Stimulated activated CD4-positive, alpha-beta T cell treated with anti-CD3 and anti-CD28 coated beads, Interleukin-2, amount 100 ng/mL, for 48 hours (primary cell): ENCODE measurements at regions not wholly inside any gene's neighbourhood (a gene's known extent, or its start where the extent isn't known, plus 50 kb on each side); places are given as distances from the start of the nearest gene placed in this dataset.
"Not testable (repeated sequence)": the region's sequence is repeated elsewhere in the genome, so short reads cannot be mapped to it uniquely, and the experiment has no call there.

Experiments used
- DNase-seq, 2 donors: peaks; one replicate each; pipeline ENCODE4 v3.0.0-alpha.2; 2020

DNA sequence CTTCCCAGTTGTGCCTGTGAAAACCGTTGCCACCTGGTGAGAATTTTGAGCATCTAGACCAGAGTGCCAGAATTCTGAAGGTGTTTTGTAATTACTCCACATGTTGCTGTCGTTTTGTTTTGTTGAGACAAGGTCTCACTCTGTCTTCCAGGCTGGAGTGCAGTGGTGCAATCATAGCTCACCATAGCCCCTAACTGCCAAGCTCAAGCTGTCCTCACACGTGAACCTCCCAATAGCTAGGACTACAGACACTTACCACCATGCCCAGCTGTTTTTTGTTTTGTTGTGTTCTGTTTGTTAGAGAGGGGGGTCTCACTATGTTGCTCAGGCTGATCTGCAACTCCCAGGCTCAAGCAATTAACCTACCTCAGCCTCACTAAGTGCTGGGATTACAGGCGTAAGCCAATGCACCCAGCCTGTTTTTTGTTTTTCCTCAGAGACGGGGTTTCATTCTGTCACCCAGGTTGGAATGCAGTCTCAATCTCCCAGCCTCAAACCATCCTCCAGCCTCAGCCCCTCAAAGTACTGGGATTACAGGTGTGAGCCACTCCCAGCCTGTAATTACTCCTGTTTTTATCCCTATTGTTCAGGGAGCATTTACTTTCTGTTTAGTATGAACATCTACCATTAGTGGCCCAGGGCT is 121.1 kb upstream of the DMRT1 start:
- no peak for DNase-seq

DNA sequence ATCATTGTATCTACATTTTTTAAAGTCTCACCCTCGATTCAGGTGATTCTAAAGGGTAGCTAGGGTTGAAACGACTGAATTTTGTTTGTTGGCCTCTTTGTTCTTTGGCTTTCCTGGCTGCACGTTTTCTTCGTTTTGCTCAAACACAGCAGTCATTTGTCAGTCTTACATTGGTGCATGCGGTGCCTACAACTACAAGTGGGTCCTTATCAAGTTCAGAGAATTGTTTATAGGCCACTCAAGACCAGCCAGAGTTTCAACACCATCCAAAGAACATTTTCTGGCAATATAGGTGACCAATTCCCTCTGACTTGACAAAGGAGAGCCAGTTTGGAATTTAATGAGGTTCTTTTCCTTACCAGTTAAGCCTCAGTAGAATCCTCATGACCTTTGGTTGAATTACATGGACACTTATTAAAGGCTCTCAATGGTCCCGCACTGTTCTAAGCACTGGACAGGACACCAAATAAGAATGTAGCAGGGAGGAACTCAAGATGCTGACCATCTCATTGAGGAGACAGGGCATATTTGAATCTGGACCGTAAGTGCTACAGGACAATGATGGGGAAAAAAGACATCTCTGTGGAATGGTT is 119.0 kb upstream of the DMRT1 start:
- no peak for DNase-seq

DNA sequence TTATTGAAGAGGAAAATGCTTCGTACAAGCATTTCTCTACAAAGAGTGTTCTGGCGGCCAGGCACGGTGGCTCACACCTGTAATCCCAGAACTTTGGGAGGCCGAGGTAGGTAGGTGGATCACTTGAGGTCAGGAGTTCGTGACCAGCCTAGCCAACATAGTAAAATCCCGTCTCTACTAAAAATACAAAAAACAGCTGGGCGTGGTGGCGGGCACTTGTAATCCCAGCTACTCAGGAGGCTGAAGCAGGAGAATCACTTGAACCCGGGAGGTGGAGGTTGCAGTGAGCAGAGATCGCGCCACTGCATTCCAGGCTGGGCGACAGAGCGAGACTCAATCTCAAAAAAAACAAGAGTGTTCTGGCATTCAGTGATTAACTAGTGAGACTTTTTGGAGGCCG is 117.0 kb upstream of the DMRT1 start:
- DNase-seq = not testable (repeated sequence)

DNA sequence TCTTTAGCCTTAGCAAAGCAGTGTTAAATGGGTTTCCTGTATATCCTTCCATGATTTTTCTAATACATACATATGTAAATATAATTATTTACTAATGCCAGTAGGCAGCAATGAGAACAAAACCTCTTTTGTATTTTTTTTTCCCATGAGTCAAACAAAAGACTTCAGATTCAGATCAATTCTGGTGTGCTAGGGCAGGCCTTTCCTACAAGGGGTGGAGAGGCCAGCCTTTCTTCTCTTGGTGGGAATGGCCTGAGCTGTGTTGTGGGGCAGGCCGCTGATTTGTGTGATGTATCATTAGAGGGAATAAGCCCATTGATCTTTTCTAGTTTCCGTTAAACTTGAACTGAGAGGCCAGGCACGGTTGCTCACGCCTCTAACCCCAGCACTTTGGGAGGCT is 115.5 kb upstream of the DMRT1 start:
- no peak for DNase-seq

DNA sequence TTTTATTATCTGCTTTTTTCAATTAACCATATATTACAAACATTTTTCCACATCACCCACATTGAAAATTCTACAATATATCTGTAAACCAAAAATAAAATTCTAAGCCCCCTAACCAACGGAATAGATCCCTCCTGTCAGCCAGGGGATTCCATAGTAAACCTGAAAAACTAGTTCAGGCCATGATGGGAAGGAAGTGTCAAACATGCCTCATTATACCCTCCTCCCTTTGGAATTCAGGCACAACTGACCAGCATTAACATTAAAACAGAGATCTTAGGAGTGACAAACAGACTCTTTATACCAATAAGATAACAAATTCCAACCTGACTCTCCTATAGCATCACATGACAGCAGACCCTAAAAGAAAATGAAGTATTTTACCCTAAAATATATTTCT is 113.7 kb upstream of the DMRT1 start:
- DNase-seq = no peak

DNA sequence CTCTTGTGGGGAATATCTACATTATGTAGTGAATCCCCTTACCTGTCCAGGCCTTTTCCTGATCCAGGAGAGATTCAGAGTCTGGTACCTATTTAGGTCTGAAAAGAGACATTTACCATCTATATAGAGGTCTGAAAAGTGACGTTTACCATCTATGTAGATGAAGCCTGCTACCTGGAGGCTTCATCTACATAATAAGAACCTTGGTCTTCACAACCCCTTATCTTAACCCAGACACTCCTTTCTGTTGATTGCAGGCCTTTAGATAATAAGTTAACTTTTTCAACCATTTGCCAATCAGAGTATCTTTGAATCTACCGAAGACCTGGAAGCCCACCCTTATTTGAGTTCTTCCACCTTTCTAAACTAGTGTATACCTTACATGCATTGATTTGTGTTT is 113.0 kb upstream of the DMRT1 start:
- DNase-seq = no peak

DNA sequence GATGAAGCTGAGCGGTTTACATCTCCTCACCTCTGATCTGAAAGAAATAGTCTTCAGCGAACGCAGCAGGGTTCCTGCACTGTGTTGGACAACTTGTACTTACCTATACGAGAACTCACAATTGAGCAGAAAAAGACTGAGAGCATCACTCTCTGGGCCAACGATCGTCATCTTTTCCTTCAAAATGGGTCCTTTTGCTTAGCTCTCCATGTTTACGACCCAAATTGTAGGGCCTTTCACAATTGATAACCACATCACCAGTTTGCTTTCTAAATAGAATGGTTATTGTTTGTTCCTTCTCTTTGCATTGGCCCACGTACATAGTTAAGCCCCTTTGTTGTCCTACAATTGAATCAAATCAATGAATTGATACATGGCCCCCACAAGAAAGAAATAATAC is 110.0 kb upstream of the DMRT1 start:
- no peak for DNase-seq

DNA sequence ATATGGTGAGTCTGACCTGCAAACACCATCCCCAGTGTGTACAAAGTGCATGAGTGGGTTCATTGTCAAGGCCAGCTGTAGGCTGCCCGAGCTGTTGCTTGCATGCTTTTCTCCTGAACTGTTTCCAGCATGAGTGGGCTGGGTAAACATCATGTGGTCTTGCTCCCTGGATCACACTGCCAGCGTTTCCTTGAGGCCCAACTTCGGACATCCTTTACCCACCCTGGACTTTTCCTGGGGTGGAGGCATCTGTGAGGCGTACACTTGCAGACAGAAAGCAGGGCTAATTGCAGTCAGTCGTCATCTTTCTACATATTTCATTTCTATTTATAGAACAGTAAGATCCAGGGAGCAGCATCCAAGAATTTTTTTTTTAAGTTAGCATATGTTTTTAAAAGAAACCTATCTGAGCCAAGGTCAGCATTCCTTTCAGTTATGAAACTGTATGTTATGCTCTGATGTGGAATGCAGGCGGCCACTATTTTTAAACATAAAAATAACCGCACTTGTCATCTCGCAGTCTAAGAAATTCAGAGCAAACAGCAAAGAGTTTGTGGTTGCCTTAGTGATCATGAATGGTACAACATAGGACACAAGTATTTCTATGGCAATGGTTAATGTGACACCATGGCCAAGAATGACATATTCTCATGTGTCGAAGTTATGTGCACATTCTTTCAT is 106.5 kb upstream of the DMRT1 start:
- DNase-seq = no peak

DNA sequence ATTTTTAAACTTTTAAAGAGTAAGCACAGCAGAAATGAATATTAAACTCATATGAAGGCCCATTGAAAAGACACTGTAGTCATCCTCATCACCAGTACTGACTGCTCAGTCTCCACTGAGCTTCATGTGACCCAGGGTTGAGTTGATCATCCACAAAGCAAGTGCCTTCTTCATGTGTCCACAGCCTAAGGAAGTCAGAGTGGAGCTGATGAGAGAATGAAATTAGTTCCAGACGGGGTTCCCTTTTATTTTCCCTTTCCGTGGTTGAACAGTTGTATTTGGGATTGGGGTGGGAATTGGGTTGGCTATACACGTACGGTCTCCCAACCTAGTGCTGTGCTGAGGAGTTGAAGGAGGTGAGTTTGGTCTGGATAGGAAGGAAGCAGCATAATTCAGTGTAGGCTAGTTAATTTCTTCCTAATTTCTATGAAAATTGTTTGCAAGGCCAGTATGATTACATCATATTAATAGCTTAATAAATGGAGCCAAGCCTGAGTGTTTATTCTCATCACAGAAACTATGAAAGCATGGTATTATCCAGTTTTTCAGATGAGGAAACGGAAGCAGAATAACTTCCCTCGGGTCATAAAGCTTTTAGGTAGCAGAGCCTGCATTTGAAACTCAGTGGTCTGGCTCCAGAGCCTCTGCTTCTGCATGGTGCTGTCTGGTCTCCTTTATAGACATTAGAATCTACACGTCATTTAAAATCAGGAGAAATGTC is 103.9 kb upstream of the DMRT1 start:
- no peak for DNase-seq

DNA sequence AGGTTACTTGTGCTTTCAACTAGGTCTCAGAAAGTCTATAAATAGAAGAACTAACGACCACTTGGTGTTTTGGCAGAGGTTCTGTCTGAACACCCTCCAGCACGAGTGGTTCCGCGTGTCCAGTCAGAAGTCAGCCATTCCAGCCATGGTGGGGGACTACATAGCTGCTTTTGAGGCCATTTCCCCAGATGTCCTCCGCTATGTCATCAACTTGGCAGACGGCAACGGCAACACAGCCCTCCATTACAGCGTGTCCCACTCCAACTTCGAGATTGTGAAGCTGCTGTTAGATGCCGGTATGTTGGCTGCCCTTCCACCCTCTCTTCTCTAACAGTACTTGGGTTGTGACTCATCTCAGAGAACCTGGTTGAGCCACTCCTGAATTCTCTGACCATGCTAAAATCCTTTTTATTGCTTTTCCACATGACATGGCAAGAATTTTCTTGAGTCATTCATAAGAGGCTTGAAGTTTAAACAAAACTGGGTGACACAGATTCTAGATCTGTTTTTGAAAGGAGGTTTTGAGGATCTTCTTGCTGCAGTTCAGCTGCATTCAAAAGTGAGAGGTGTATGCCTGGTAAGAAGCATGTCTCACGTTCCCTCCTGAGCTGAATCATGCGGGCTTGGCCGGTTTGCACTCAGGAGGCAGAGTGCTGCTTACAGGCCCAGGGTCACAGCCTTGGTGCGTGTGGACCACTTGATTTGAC is 103.1 kb upstream of the DMRT1 start:
- no peak for DNase-seq

DNA sequence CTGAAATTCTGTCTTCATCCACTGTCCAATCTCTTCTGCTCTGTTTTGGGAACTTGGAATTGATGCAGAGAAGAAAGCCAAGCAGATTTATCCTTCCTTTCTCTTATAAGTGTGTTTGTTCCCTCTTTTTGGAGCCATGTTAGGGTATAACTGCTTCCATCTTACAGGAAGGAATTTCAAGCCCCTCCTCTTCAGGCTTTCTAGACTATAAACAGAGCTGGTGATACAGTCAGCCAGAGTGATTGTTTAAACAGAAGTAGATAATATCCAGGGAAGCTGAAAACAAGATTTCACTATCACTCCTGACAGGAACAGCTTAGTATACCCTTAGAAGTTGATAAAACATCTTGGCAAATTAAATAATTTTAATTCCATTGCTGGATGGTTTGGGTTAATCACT is 102.1 kb upstream of the DMRT1 start:
- DNase-seq = no peak

DNA sequence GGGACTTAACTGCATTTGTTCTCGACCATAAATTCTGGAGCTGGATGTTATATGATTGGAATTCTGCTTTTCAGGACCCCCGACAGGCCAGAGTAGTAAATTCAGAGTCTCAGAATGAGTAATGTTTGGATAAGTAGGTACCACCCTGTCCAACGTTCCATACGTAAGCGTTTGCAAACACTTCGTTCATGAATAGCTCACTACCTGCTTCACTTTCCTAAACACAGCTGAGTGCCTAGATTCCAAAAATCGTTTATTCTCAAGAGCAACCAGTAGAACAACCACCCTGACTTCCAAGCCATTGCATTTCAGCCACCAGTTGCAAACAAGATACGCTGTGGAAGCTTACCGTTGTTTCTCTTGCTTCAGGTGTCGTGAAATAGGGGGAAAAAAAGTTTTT is 101.3 kb upstream of the DMRT1 start:
- no peak for DNase-seq

DNA sequence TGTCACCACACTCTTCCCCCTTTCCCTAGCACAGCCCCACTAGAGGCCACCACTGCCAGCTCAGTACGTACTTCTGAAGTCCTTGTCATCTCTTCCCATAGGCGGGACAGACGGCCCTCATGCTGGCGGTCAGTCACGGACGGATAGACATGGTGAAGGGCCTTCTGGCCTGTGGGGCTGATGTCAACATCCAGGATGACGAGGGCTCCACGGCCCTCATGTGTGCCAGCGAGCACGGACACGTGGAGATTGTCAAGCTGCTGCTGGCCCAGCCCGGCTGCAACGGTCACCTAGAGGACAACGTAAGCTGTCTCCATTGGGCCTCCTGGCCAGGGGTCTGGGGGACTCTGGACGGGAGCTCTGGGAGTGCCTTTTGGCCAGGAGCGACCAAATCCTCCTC is 99.4 kb upstream of the DMRT1 start:
- DNase-seq = no peak

DNA sequence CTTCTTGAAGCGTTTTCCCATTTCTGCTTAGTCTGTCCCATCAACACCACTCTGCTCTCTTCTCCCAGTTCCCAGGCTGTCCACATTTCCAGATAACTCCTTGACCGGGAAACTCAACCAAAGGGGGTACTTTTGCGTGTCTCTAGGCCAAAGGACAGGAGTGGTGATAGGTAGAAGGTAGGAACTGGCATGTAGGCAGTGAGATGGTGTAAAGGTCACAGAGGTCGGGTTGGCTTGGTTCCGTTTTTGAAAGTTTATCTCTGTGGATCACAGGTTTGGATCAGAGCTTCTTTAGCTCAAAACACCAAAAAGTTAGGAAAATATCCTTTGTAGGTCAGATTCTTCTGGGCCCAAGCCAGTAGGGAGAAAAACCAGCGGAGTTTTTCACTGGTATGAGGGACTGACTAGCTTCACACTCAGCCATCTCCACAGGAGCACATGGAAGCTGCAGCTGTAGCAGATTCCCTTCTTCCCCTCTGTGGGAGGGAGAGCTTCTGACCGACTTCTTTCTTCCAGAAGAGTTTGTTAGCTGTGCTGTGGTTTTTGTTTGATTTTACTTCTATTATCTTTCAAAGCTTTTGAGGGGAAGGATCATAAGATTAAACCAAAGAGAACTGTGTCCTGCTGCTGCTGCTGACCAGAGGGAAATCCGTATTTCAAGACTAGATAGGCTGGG is 98.4 kb upstream of the DMRT1 start:
- DNase-seq = no peak

DNA sequence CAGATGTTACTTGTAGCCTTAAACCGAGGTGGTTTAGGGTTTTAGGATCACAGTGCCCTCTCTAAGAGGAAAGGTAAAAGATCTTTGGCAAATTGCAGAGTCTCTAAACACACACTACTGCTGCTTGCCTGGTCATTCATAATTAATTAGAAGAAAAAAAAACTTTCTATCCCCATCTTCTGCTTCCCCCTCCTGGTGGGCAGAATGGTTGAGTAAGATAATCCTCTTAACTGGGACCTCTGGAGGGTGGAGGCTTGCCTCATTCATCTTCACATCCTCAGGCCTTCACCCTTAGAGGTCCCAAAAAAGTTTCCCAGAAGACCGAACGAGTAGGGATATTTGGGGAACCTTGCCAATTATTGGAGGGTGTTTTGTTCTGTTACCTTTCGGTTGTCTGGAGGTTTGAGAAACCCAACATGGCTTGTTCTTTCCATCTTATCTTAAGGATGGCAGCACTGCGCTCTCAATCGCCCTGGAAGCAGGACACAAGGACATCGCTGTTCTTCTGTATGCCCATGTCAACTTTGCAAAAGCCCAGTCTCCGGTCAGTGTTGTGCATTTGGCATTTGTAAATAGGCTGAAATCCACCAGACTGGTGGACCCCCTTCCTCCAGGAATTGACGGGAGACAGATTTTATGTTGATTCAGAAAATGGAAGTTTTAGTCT is 97.3 kb upstream of the DMRT1 start:
- DNase-seq = no peak

DNA sequence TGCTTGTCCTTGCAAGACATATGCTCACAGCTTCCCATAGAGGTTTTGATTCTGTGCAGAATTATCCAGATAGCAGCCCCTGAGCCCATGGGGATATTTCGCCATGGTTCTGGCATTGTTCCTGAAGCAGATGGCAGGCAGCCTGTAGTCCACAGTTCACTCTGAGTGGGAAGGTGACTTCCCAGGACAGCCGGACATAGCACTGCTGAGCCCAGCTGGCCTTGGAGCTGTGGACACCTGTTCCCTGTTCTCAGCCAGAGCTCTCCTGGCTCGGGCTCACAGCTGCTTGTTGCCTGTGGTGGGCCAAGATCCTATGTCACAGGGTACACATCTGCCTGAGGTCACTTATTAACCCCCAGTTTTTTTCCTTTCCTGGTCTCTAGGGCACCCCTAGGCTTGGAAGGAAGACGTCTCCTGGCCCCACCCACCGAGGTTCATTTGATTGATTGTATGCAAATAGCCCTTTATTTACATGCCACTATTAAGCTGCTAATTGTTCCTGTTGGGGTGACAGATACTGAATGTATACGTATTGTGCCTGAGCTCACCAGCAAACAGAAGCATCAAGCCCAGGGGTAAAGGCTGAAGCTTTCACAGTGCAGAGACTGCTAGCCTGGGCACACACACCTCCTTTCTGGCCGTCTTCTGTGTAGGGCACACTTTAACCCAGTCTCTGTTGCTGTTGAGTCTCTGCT is 96.6 kb upstream of the DMRT1 start:
- no peak for DNase-seq

DNA sequence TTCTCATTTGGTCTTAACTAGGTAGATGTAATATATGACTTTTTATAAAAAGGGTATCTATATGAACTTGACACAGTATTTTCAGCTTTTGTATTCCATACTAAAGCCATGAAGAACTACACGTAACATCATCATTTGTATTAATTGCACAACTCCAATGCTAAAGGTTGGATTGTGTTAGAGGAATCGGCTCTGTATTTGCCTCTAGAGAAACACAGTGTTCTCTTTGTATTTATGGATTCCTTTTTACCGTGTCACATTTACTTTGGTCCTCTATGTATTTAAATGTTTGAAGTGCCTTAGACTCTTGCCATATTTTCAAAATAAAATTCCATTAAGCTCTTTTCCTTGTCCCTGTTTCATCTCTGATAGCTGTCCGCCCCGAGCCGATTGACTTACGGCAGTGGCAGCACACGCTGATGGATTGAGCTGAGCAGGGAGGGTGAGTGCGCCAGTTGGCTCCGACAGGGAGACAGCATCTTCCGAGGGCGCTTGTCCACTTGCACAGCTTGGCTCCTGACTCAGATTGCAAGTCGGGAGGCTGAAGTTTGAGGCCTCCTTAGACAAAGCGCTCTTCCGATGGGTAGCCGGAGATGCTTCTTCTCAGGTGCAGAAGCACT is 95.6 kb upstream of the DMRT1 start:
- no peak for DNase-seq

DNA sequence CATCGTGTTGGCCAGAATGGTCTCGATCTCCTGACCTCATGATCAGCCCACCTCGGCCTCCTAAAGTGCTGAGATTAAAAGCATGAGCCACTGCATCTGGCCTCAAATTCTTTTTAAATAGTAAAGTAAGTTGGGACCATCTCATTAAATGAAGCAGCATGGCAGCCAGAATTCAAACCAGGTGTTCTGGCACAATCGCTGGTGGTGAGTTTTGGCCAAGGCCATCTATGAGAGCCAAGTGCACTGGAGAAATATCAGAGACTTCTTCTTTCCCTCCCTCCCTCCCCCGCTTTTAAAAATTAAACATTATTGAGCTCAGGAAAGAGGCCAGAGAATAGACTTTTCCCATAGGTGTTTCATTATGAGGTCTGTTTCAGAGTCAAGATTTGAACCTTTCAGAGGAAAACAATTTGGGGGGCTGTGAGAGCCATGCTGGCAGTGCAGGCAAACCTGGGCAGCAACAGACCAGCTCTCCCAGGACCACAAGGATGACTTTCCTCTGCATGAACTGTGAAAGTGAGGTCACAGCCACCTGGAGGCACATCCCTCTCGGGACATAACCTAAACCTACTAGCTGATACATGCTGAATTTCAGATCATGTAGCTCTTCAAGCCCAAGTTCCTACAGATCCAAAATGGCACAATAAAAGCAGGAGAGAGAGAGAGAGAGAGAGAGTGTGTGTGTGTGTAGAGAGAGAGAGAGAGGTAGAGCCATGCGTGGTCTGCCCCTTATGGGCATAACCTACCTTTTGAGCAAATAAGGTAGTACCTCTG is 94.6 kb upstream of the DMRT1 start:
- DNase-seq = no peak

DNA sequence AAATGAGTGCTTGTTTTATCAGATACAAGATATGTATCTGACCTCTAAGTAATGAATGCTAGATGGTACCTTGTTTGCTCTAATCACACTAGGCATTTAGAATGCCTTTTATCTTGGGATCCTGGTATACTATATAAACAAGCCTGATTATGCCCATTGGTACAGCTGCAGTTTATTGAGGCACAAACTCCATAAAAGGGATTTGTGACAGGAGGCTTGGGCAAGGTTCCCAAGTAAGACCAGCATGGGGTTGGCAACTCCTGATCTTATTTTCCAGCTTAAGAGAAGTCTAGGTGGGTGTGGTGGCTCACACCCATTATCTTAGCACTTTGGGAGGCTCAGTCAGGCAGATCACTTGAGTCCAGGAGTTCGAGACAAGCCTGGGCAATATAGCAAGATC is 93.9 kb upstream of the DMRT1 start:
- DNase-seq = no peak

DNA sequence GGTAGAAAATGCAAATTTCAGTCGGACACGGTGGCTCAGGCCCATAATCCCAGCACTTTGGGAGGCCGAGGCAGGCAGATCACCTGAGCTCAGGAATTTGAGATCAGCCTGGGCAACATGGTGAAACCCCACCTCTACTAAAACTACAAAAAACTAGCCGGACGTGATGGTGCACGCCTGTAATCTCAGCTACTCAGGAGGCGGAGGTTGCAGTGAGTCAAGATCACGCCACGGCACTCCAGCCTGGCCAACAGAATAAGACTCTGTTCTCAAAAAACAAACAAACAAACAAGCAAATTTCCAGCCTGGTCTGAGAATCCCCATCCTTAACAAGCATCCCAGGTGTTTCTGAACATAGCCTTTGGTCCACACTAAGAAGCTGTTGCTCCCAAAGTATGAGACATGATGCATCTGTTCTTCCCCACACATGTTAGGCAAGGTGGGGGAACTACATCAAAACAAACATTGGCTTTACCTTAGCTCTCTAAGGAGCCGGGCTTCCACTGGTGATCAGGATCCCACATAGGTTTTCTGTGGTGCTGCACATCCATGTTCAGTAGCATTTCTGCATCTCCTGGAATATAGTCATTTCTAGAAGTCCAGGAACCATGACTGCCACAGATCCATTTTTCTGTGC is 92.5 kb upstream of the DMRT1 start:
- DNase-seq = no peak
